ENCODE measurements at regions not wholly inside any gene's neighbourhood (a gene's known extent, or its start where the extent isn't known, plus 50 kb on each side); places are given as distances from the start of the nearest gene placed in this dataset.

- no peaks in the 10 kb centered on the region for H3K9me3 Mint-ChIP-seq (ENCODE audit: unreplicated experiment)
- CTCF ChIA-PET = no interaction called here
- BruUV-seq (replicated peaks) = no TSS peak
- H3K27ac Mint-ChIP-seq (ENCODE audit: low read depth, unreplicated experiment) = no peak overlapping the region
- no peak overlapping the region for H3K4me3 Mint-ChIP-seq (ENCODE audit: unreplicated experiment)
- H3K36me3 Mint-ChIP-seq (ENCODE audit: insufficient read depth, unreplicated experiment) = no peaks in the 10 kb centered on the region
- POLR2A ChIA-PET = no interaction called here
- no peaks in the 10 kb centered on the region for H3K27me3 Mint-ChIP-seq (ENCODE audit: insufficient read depth, unreplicated experiment)
- intact Hi-C loops (cut with micrococcal nuclease) = no loop called here
- no peak for TF ChIP-seq CTCF (IDR thresholded peaks at IDR 0.05; ENCODE audit: unreplicated experiment)
- no peak for DNase-seq (ENCODE audit: unreplicated experiment)
- H3K4me1 Mint-ChIP-seq (ENCODE audit: insufficient read depth, unreplicated experiment) = no peaks in the 10 kb centered on the region
These were observed 1315.4 kb upstream of the CHAC2 start for GRCh38 chr2:52452201-52452600.

DNA sequence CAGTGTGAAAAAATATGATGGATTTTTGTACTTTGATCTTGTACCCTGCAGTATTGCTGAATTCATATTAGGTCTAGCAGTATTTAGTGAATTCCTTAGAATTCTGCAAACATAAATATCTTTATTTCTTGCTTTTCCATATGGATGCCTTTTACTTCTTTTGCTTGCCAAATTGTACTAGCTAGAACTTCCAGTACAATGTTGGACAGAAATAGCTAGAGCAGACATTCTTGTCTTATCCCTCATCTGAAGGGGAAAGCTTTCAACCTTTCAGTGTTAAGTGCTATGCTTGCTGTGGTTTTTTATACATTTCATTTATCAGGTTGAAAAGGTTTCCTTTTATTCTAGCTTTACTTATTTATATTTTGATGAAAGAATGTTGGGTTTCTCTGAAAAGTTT, 1321.9 kb upstream of the CHAC2 start:
- no peak for TF ChIP-seq CTCF (IDR thresholded peaks at IDR 0.05; ENCODE audit: unreplicated experiment)

GRCh38 chr2:52431352-52431760, 1336.2 kb upstream of the CHAC2 start:
- Mint-ChIP-seq H3K27me3 (ENCODE audit: insufficient read depth, unreplicated experiment) (no peaks in the 10 kb centered on the region), H3K36me3 (ENCODE audit: insufficient read depth, unreplicated experiment) (no peaks in the 10 kb centered on the region), H3K27ac (ENCODE audit: low read depth, unreplicated experiment) (no peak overlapping the region), H3K9me3 (ENCODE audit: unreplicated experiment) (no peaks in the 10 kb centered on the region), H3K4me3 (ENCODE audit: unreplicated experiment) (no peak overlapping the region), H3K4me1 (ENCODE audit: insufficient read depth, unreplicated experiment) (no peaks in the 10 kb centered on the region)
- ChIA-PET CTCF (no interaction called here), POLR2A (no interaction called here)
- BruUV-seq (replicated peaks) = no TSS peak
- TF ChIP-seq CTCF (IDR thresholded peaks at IDR 0.05; ENCODE audit: unreplicated experiment) = no peak
- no peak for DNase-seq (ENCODE audit: unreplicated experiment)
- intact Hi-C loops (cut with micrococcal nuclease) = no loop called here

More for the DNA sequence above, 1321.9 kb upstream of the CHAC2 start:
- ChIA-PET CTCF (no interaction called here), POLR2A (no interaction called here)
- no peaks in the 10 kb centered on the region for H3K9me3 Mint-ChIP-seq (ENCODE audit: unreplicated experiment)
- no TSS peak for BruUV-seq (replicated peaks)
- DNase-seq (ENCODE audit: unreplicated experiment) = no peak
- no peak overlapping the region for H3K27ac Mint-ChIP-seq (ENCODE audit: low read depth, unreplicated experiment)
- H3K4me1 Mint-ChIP-seq (ENCODE audit: insufficient read depth, unreplicated experiment) = no peaks in the 10 kb centered on the region
- H3K4me3 Mint-ChIP-seq (ENCODE audit: unreplicated experiment) = no peak overlapping the region
- no peaks in the 10 kb centered on the region for H3K27me3 Mint-ChIP-seq (ENCODE audit: insufficient read depth, unreplicated experiment)
- intact Hi-C loops (cut with micrococcal nuclease) = no loop called here
- H3K36me3 Mint-ChIP-seq (ENCODE audit: insufficient read depth, unreplicated experiment) = no peaks in the 10 kb centered on the region

GRCh38 chr2:52429740-52430139, 1337.9 kb upstream of the CHAC2 start:
- DNase-seq (ENCODE audit: unreplicated experiment) = no peak
- ChIA-PET POLR2A (no interaction called here), CTCF (no interaction called here)
- H3K27me3 Mint-ChIP-seq (ENCODE audit: insufficient read depth, unreplicated experiment) = no peaks in the 10 kb centered on the region
- intact Hi-C loops (cut with micrococcal nuclease) = no loop called here
- H3K36me3 Mint-ChIP-seq (ENCODE audit: insufficient read depth, unreplicated experiment) = no peaks in the 10 kb centered on the region
- no peak for TF ChIP-seq CTCF (IDR thresholded peaks at IDR 0.05; ENCODE audit: unreplicated experiment)
- H3K9me3 Mint-ChIP-seq (ENCODE audit: unreplicated experiment) = no peaks in the 10 kb centered on the region
- H3K27ac Mint-ChIP-seq (ENCODE audit: low read depth, unreplicated experiment) = no peak overlapping the region
- no peak overlapping the region for H3K4me3 Mint-ChIP-seq (ENCODE audit: unreplicated experiment)
- no peaks in the 10 kb centered on the region for H3K4me1 Mint-ChIP-seq (ENCODE audit: insufficient read depth, unreplicated experiment)
- BruUV-seq (replicated peaks) = no TSS peak
